Panc1 (cell line): ENCODE measurements at regions not wholly inside any gene's neighbourhood (a gene's known extent, or its start where the extent isn't known, plus 50 kb on each side); places are given as distances from the start of the nearest gene placed in this dataset.

Experiments used
- ATAC-seq: fragments of 200-7000 bp; cut with Tn5 transposase; 2 replicates; pipeline ENCODE4 v1.9.1; 2020; ENCODE audit warnings: mild to moderate bottlenecking, moderate library complexity
- BruUV-seq: library from RNA; stranded (reverse); fragments of 400-500 nt; replicated peaks from 2 replicates; lab custom pipeline; 2021; lab: Mats Ljungman, UMichigan
- CTCF ChIA-PET: fragments of 300-600 bp; sonication (Branson Sonifier 250); formaldehyde crosslinking; loops from one replicate; lab custom pipeline; 2022; ENCODE audit warnings: antibody characterized with exemption; lab: Charles Lee
- POLR2A ChIA-PET: fragments of 300-600 bp; sonication (Branson Sonifier 250); formaldehyde crosslinking; loops from one replicate; lab custom pipeline; 2022; ENCODE audit warnings: antibody characterized with exemption; lab: Charles Lee
- DNase-seq: peaks from one replicate; pipeline ENCODE4 v3.0.0-alpha.2; 2010; ENCODE audit warnings: low read depth, low spot score
- H3K27ac ChIP-seq: 2 replicates; pipeline ENCODE4 v1.5.1; 2011; ENCODE audit warnings: mild to moderate bottlenecking, low read length, inconsistent platforms
- H3K27me3 ChIP-seq: fragments of 200-500 bp; sonication (Bioruptor generic); 2 replicates; pipeline ENCODE4 v1.6.0; 2014; ENCODE audit warnings: low read length, inconsistent platforms; ENCODE audit not compliant: control insufficient read depth, insufficient read depth
- H3K36me3 ChIP-seq: fragments of 200-500 bp; sonication (Bioruptor generic); 2 replicates; pipeline ENCODE4 v1.5.1; 2014; ENCODE audit warnings: inconsistent platforms, mild to moderate bottlenecking, low read length, moderate library complexity; ENCODE audit not compliant: control insufficient read depth, insufficient read depth
- H3K4me1 ChIP-seq: 2 replicates; pipeline ENCODE4 v1.5.1; 2011; ENCODE audit warnings: inconsistent platforms, mild to moderate bottlenecking, low read length, moderate library complexity; ENCODE audit not compliant: control insufficient read depth, insufficient read depth
- H3K4me3 ChIP-seq, 2 experiments: 2 replicates each; pipeline ENCODE4 v1.5.1; 2011 to 2012; ENCODE audit warnings: low read depth in 2 of 2, low read length in 2 of 2, mild to moderate bottlenecking in 2 of 2, inconsistent platforms in 1 of 2, moderate library complexity in 1 of 2
- H3K9me3 ChIP-seq: fragments of 200-500 bp; sonication (Bioruptor generic); 2 replicates; pipeline ENCODE4 v1.5.1; 2014; ENCODE audit warnings: low read depth, mild to moderate bottlenecking, inconsistent platforms, low read length, moderate library complexity; ENCODE audit not compliant: control insufficient read depth, insufficient read depth
- CTCF ChIP-seq: fragments of 450-650 bp; IDR thresholded peaks from 2 replicates; pipeline ENCODE4 v1.5.1; 2017; ENCODE audit warnings: mild to moderate bottlenecking
- POLR2AphosphoS5 ChIP-seq: IDR thresholded peaks from 2 replicates; pipeline ENCODE4 v1.6.1; 2012; ENCODE audit warnings: mild to moderate bottlenecking, low read depth, low read length, moderate library complexity
- SIN3A ChIP-seq: IDR thresholded peaks from 2 replicates; pipeline ENCODE4 v1.6.1; 2012; ENCODE audit warnings: low read depth, mild to moderate bottlenecking, low read length, moderate library complexity, borderline replicate concordance; ENCODE audit not compliant: insufficient read depth
- TCF7L2 ChIP-seq: IDR thresholded peaks from 2 replicates; pipeline ENCODE4 v1.6.1; 2011; ENCODE audit warnings: mild to moderate bottlenecking, low read depth, low read length, inconsistent platforms
- in situ Hi-C: cut with HindIII; loops from 2 replicates; pipeline ENCODE4 v1.10.0; 2016; ENCODE audit warnings: low sequenced_read_pairs, low pct_unique_long_range_greater_than_20kb
- intact Hi-C: fragments of 100-400 bp; cut with micrococcal nuclease; formaldehyde crosslinking; loops from one replicate; pipeline ENCODE4 v1.10.0; 2022; ENCODE audit not compliant: unreplicated experiment
- TF ChIP-seq, protein P1 (sequence below), 2 experiments: IDR thresholded peaks; 2 replicates each; pipeline ENCODE4 v1.6.1; 2011 to 2012; ENCODE audit warnings: low read depth in 2 of 2, control low read depth in 1 of 2, low read length in 1 of 2, mild to moderate bottlenecking in 1 of 2, moderate library complexity in 1 of 2; ENCODE audit not compliant: insufficient read depth in 1 of 2

GRCh38 chr3:110767156-110767555, 304.5 kb upstream of the NECTIN3 start:
- ChIA-PET CTCF (no interaction called here), POLR2A (no interaction called here)
- no TSS peak for BruUV-seq
- ATAC-seq = no peak
- in situ Hi-C loops = no loop called here
- Histone ChIP-seq H3K4me1 (no peaks in the 10 kb centered on the region), H3K36me3 (no peaks in the 10 kb centered on the region), H3K4me3 (no peak overlapping the region), H3K9me3 (no peaks in the 10 kb centered on the region; the same call in 1 of the 2 replicates), H3K27ac (no peak overlapping the region), H3K27me3 (no peaks in the 10 kb centered on the region)
- no peak for DNase-seq
- intact Hi-C loops = no loop called here
- no peak for TF ChIP-seq SIN3A
- TF ChIP-seq POLR2AphosphoS5 = no peak
- TF ChIP-seq TCF7L2 = no peak
- TF ChIP-seq CTCF = no peak
- TF ChIP-seq, protein P1, sequence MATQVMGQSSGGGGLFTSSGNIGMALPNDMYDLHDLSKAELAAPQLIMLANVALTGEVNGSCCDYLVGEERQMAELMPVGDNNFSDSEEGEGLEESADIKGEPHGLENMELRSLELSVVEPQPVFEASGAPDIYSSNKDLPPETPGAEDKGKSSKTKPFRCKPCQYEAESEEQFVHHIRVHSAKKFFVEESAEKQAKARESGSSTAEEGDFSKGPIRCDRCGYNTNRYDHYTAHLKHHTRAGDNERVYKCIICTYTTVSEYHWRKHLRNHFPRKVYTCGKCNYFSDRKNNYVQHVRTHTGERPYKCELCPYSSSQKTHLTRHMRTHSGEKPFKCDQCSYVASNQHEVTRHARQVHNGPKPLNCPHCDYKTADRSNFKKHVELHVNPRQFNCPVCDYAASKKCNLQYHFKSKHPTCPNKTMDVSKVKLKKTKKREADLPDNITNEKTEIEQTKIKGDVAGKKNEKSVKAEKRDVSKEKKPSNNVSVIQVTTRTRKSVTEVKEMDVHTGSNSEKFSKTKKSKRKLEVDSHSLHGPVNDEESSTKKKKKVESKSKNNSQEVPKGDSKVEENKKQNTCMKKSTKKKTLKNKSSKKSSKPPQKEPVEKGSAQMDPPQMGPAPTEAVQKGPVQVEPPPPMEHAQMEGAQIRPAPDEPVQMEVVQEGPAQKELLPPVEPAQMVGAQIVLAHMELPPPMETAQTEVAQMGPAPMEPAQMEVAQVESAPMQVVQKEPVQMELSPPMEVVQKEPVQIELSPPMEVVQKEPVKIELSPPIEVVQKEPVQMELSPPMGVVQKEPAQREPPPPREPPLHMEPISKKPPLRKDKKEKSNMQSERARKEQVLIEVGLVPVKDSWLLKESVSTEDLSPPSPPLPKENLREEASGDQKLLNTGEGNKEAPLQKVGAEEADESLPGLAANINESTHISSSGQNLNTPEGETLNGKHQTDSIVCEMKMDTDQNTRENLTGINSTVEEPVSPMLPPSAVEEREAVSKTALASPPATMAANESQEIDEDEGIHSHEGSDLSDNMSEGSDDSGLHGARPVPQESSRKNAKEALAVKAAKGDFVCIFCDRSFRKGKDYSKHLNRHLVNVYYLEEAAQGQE (IDR thresholded peaks at IDR 0.05; ENCODE audit: insufficient read depth in 1 of 2, low read depth in 2 of 2, low read length in 1 of 2) = no peak

DNA sequence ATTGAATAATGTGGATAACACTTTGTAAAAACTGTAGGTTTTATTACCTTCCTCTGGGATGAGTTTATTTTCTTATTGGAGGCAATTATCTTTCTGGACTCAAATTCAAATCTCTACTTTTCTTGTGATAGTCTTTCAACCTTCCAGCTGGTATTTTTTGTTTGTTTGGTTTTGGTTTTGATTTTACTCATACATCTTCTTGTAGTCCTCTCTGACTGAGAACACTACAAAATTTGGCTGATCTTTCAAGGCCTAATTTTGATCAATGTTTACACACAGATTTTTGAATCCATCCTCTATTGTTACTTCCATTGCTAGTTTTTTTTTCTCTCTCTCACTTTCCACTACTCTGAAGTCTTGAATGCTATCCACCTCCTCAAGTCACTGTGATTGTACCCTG, 303.8 kb upstream of the NECTIN3 start:
- in situ Hi-C loops (no loop called here), intact Hi-C loops (no loop called here)
- Histone ChIP-seq H3K27ac (no peak overlapping the region), H3K36me3 (no peaks in the 10 kb centered on the region), H3K9me3 (no peaks in the 10 kb centered on the region; the same call in 1 of the 2 replicates), H3K27me3 (no peaks in the 10 kb centered on the region), H3K4me1 (no peaks in the 10 kb centered on the region), H3K4me3 (no peak overlapping the region)
- no peak for TF ChIP-seq CTCF
- TF ChIP-seq, protein P1 (IDR thresholded peaks at IDR 0.05; ENCODE audit: insufficient read depth in 1 of 2, low read depth in 2 of 2, low read length in 1 of 2) = no peak
- no peak for TF ChIP-seq POLR2AphosphoS5
- TF ChIP-seq TCF7L2 = no peak
- no peak for TF ChIP-seq SIN3A
- DNase-seq (no peak), ATAC-seq (no peak)
- POLR2A ChIA-PET = interaction anchor here (0.8 kb wide), 1 partner anchor 447 kb away, joined by 3 read pairs; no protein-coding TSS in a partner anchor
- no TSS peak for BruUV-seq
- CTCF ChIA-PET = no interaction called here
